WTC11 (cell line): ENCODE measurements at regions not wholly inside any gene's neighbourhood (a gene's known extent, or its start where the extent isn't known, plus 50 kb on each side); places are given as distances from the start of the nearest gene placed in this dataset.

Source experiments
- ATAC-seq: fragments of 200-7000 bp; cut with Tn5 transposase; 2 replicates; pipeline ENCODE4 v1.10.0; 2021; ENCODE audit warnings: mild to moderate bottlenecking, moderate library complexity
- CTCF ChIA-PET: fragments of 300-600 bp; sonication (Branson Sonifier 250); formaldehyde crosslinking; loops from one replicate; lab custom pipeline; 2021; ENCODE audit warnings: antibody characterized with exemption; lab: Charles Lee
- POLR2A ChIA-PET: fragments of 350-600 bp; sonication (Branson Sonifier 250); formaldehyde crosslinking; loops from one replicate; lab custom pipeline; 2021; ENCODE audit warnings: antibody characterized with exemption; lab: Charles Lee
- DNase-seq: peaks from one replicate; pipeline ENCODE4 v3.0.0; 2021; ENCODE audit warnings: low spot score
- H3K27ac Mint-ChIP-seq: 2 replicates; pipeline ENCODE4 v1.8.0; 2021; ENCODE audit warnings: mixed read lengths
- H3K27me3 Mint-ChIP-seq: 2 replicates; pipeline ENCODE4 v1.8.0; 2021; ENCODE audit warnings: low read depth, mild to moderate bottlenecking, moderate library complexity, mixed read lengths
- H3K36me3 Mint-ChIP-seq: 2 replicates; pipeline ENCODE4 v1.8.0; 2021; ENCODE audit warnings: mixed read lengths
- H3K4me1 Mint-ChIP-seq: 2 replicates; pipeline ENCODE4 v1.8.0; 2022; ENCODE audit warnings: mixed read lengths
- H3K4me3 Mint-ChIP-seq: 2 replicates; pipeline ENCODE4 v1.8.0; 2021; ENCODE audit warnings: mild to moderate bottlenecking, moderate library complexity, mixed read lengths
- H3K9me3 Mint-ChIP-seq: 2 replicates; pipeline ENCODE4 v1.8.0; 2021; ENCODE audit warnings: mixed read lengths
- EMX1 ChIP-seq: fragments of 250-450 bp; sonication (Bioruptor Pico); IDR thresholded peaks from 2 replicates; pipeline ENCODE4 v1.8.0; 2021; ENCODE audit warnings: mild to moderate bottlenecking
- ETV6 ChIP-seq: sonication (generic); formaldehyde crosslinking; IDR thresholded peaks from 2 replicates; pipeline ENCODE4 v1.8.1; 2022; ENCODE audit warnings: mild to moderate bottlenecking, missing genetic modification reagents
- GABPB1 ChIP-seq: sonication (generic); formaldehyde crosslinking; IDR thresholded peaks from 2 replicates; pipeline ENCODE4 v1.8.1; 2023; ENCODE audit warnings: mild to moderate bottlenecking, missing genetic modification reagents
- KAT7 ChIP-seq: sonication (generic); formaldehyde crosslinking; IDR thresholded peaks from 2 replicates; pipeline ENCODE4 v1.8.1; 2023; ENCODE audit warnings: missing genetic modification reagents, mild to moderate bottlenecking, borderline replicate concordance
- OVOL2 ChIP-seq: fragments of 250-450 bp; sonication (Bioruptor Pico); IDR thresholded peaks from 2 replicates; pipeline ENCODE4 v1.9.0; 2021; ENCODE audit warnings: mild to moderate bottlenecking, borderline replicate concordance
- SMAD3 ChIP-seq: sonication (generic); formaldehyde crosslinking; IDR thresholded peaks from 2 replicates; pipeline ENCODE4 v1.8.0; 2022; ENCODE audit warnings: missing genetic modification reagents, mild to moderate bottlenecking, borderline replicate concordance
- SP1 ChIP-seq: sonication (generic); formaldehyde crosslinking; conservative IDR thresholded peaks from 2 replicates; pipeline ENCODE4 v1.8.1; 2022; ENCODE audit warnings: missing genetic modification reagents
- ZNF396 ChIP-seq: fragments of 250-450 bp; sonication (Bioruptor Pico); IDR thresholded peaks from 2 replicates; pipeline ENCODE4 v1.8.0; 2021; ENCODE audit warnings: mild to moderate bottlenecking, moderate library complexity, borderline replicate concordance
- TF ChIP-seq, protein P1 (sequence below): fragments of 250-450 bp; sonication (Bioruptor Pico); IDR thresholded peaks from 2 replicates; pipeline ENCODE4 v1.9.0; 2021; ENCODE audit warnings: mild to moderate bottlenecking
- TF ChIP-seq, protein P2 (sequence below): fragments of 250-450 bp; sonication (Bioruptor Pico); conservative IDR thresholded peaks from 2 replicates; pipeline ENCODE4 v1.9.0; 2021; ENCODE audit warnings: mild to moderate bottlenecking
- TF ChIP-seq, protein P3 (sequence below): fragments of 250-450 bp; sonication (Bioruptor Pico); IDR thresholded peaks from 2 replicates; pipeline ENCODE4 v1.8.0; 2021; ENCODE audit warnings: mild to moderate bottlenecking
- TF ChIP-seq, protein P4 (sequence below): sonication (generic); formaldehyde crosslinking; IDR thresholded peaks from 2 replicates; pipeline ENCODE4 v1.8.0; 2022; ENCODE audit warnings: missing genetic modification reagents
- TF ChIP-seq, protein P5 (sequence below): sonication (generic); formaldehyde crosslinking; IDR thresholded peaks from 2 replicates; pipeline ENCODE4 v1.8.0; 2023; ENCODE audit warnings: missing genetic modification reagents, mild to moderate bottlenecking, borderline replicate concordance
- TF ChIP-seq, protein P6 (sequence below): sonication (generic); formaldehyde crosslinking; IDR thresholded peaks from 2 replicates; pipeline ENCODE4 v1.8.1; 2022; ENCODE audit warnings: low read depth, mild to moderate bottlenecking, moderate library complexity, missing genetic modification reagents, borderline replicate concordance
- TF ChIP-seq, protein P7 (sequence below): sonication (generic); formaldehyde crosslinking; IDR thresholded peaks from 2 replicates; pipeline ENCODE4 v1.8.0; 2022; ENCODE audit warnings: mild to moderate bottlenecking, missing genetic modification reagents

DNA sequence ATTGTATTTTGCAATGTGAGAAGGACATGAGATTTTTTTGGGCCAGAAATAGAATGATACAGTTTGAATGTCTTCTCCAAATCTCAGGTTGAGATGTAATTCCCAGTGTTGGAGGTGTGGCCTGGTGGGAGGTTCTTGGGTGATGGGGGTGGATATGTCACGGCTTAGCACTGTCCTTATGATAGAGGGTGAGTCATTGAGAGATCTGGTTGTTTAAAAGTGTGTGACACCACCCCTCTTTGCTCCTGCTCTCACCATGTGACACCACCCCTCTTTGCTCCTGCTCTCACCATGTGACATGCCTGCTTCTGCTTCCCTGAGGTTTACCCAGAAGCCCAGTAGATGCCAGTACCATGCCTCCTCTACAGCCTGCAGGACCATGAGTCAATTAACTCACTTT lies 1226.9 kb downstream of the PCDH7 start:
- ATAC-seq = no peak
- H3K27ac Mint-ChIP-seq = no peak overlapping the region
- no peak for TF ChIP-seq ZNF396
- TF ChIP-seq EMX1 (CRISPR knock-in tag) = no peak
- no peak for TF ChIP-seq SP1
- TF ChIP-seq, protein P1, sequence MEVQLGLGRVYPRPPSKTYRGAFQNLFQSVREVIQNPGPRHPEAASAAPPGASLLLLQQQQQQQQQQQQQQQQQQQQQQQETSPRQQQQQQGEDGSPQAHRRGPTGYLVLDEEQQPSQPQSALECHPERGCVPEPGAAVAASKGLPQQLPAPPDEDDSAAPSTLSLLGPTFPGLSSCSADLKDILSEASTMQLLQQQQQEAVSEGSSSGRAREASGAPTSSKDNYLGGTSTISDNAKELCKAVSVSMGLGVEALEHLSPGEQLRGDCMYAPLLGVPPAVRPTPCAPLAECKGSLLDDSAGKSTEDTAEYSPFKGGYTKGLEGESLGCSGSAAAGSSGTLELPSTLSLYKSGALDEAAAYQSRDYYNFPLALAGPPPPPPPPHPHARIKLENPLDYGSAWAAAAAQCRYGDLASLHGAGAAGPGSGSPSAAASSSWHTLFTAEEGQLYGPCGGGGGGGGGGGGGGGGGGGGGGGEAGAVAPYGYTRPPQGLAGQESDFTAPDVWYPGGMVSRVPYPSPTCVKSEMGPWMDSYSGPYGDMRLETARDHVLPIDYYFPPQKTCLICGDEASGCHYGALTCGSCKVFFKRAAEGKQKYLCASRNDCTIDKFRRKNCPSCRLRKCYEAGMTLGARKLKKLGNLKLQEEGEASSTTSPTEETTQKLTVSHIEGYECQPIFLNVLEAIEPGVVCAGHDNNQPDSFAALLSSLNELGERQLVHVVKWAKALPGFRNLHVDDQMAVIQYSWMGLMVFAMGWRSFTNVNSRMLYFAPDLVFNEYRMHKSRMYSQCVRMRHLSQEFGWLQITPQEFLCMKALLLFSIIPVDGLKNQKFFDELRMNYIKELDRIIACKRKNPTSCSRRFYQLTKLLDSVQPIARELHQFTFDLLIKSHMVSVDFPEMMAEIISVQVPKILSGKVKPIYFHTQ (CRISPR knock-in tag) = no peak
- no peak for TF ChIP-seq ETV6
- TF ChIP-seq OVOL2 = no peak
- no peak for TF ChIP-seq SMAD3 (CRISPR knock-in tag)
- TF ChIP-seq, protein P2, sequence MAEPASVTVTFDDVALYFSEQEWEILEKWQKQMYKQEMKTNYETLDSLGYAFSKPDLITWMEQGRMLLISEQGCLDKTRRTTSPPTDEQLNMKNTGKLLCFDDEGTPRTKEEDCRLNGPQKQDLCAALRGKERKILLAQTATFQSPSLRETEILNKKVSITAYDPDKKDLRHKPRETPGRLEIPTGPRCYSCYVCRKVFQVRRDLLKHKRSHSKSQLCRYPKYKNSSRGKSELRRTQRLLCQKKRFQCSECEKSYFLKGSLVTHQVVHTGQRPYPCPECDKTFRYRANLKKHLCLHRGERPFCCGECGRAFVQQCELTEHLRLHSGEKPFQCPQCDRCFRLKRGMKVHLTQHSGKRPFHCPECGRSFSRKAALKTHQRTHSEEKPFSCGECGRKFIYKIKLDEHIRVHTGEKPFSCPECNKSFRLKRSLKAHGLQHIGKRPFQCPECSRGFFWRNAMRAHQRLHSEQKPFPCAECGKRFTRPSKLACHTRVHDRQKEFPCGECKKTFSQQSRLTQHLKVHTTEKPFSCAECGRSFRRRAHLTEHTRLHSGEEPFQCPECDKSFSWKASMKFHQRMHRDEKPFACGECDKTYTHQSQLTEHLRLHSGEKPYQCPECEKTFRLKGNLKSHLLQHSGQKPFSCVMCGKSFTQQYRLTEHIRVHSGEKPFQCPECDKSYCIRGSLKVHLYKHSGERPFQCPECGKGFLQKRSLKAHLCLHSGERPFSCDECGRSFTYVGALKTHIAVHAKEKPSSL = no peak
- TF ChIP-seq, protein P3, sequence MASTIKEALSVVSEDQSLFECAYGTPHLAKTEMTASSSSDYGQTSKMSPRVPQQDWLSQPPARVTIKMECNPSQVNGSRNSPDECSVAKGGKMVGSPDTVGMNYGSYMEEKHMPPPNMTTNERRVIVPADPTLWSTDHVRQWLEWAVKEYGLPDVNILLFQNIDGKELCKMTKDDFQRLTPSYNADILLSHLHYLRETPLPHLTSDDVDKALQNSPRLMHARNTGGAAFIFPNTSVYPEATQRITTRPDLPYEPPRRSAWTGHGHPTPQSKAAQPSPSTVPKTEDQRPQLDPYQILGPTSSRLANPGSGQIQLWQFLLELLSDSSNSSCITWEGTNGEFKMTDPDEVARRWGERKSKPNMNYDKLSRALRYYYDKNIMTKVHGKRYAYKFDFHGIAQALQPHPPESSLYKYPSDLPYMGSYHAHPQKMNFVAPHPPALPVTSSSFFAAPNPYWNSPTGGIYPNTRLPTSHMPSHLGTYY (CRISPR knock-in tag) = no peak
- TF ChIP-seq KAT7 = no peak
- TF ChIP-seq, protein P4, sequence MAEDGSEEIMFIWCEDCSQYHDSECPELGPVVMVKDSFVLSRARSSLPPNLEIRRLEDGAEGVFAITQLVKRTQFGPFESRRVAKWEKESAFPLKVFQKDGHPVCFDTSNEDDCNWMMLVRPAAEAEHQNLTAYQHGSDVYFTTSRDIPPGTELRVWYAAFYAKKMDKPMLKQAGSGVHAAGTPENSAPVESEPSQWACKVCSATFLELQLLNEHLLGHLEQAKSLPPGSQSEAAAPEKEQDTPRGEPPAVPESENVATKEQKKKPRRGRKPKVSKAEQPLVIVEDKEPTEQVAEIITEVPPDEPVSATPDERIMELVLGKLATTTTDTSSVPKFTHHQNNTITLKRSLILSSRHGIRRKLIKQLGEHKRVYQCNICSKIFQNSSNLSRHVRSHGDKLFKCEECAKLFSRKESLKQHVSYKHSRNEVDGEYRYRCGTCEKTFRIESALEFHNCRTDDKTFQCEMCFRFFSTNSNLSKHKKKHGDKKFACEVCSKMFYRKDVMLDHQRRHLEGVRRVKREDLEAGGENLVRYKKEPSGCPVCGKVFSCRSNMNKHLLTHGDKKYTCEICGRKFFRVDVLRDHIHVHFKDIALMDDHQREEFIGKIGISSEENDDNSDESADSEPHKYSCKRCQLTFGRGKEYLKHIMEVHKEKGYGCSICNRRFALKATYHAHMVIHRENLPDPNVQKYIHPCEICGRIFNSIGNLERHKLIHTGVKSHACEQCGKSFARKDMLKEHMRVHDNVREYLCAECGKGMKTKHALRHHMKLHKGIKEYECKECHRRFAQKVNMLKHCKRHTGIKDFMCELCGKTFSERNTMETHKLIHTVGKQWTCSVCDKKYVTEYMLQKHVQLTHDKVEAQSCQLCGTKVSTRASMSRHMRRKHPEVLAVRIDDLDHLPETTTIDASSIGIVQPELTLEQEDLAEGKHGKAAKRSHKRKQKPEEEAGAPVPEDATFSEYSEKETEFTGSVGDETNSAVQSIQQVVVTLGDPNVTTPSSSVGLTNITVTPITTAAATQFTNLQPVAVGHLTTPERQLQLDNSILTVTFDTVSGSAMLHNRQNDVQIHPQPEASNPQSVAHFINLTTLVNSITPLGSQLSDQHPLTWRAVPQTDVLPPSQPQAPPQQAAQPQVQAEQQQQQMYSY (CRISPR knock-in tag) = no peak
- TF ChIP-seq, protein P5, sequence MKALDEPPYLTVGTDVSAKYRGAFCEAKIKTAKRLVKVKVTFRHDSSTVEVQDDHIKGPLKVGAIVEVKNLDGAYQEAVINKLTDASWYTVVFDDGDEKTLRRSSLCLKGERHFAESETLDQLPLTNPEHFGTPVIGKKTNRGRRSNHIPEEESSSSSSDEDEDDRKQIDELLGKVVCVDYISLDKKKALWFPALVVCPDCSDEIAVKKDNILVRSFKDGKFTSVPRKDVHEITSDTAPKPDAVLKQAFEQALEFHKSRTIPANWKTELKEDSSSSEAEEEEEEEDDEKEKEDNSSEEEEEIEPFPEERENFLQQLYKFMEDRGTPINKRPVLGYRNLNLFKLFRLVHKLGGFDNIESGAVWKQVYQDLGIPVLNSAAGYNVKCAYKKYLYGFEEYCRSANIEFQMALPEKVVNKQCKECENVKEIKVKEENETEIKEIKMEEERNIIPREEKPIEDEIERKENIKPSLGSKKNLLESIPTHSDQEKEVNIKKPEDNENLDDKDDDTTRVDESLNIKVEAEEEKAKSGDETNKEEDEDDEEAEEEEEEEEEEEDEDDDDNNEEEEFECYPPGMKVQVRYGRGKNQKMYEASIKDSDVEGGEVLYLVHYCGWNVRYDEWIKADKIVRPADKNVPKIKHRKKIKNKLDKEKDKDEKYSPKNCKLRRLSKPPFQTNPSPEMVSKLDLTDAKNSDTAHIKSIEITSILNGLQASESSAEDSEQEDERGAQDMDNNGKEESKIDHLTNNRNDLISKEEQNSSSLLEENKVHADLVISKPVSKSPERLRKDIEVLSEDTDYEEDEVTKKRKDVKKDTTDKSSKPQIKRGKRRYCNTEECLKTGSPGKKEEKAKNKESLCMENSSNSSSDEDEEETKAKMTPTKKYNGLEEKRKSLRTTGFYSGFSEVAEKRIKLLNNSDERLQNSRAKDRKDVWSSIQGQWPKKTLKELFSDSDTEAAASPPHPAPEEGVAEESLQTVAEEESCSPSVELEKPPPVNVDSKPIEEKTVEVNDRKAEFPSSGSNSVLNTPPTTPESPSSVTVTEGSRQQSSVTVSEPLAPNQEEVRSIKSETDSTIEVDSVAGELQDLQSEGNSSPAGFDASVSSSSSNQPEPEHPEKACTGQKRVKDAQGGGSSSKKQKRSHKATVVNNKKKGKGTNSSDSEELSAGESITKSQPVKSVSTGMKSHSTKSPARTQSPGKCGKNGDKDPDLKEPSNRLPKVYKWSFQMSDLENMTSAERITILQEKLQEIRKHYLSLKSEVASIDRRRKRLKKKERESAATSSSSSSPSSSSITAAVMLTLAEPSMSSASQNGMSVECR (CRISPR knock-in tag) = no peak
- TF ChIP-seq, protein P6, sequence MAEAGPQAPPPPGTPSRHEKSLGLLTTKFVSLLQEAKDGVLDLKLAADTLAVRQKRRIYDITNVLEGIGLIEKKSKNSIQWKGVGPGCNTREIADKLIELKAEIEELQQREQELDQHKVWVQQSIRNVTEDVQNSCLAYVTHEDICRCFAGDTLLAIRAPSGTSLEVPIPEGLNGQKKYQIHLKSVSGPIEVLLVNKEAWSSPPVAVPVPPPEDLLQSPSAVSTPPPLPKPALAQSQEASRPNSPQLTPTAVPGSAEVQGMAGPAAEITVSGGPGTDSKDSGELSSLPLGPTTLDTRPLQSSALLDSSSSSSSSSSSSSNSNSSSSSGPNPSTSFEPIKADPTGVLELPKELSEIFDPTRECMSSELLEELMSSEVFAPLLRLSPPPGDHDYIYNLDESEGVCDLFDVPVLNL (CRISPR knock-in tag) = no peak
- TF ChIP-seq GABPB1 (CRISPR knock-in tag) = no peak
- TF ChIP-seq, protein P7, sequence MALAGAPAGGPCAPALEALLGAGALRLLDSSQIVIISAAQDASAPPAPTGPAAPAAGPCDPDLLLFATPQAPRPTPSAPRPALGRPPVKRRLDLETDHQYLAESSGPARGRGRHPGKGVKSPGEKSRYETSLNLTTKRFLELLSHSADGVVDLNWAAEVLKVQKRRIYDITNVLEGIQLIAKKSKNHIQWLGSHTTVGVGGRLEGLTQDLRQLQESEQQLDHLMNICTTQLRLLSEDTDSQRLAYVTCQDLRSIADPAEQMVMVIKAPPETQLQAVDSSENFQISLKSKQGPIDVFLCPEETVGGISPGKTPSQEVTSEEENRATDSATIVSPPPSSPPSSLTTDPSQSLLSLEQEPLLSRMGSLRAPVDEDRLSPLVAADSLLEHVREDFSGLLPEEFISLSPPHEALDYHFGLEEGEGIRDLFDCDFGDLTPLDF (CRISPR knock-in tag) = no peak

More for the DNA sequence above, 1226.9 kb downstream of the PCDH7 start:
- Mint-ChIP-seq H3K4me1 (no peaks in the 10 kb centered on the region), H3K9me3 (no peaks in the 10 kb centered on the region), H3K4me3 (no peak overlapping the region), H3K36me3 (no peaks in the 10 kb centered on the region), H3K27me3 (no peaks in the 10 kb centered on the region)
- no peak for DNase-seq
- ChIA-PET CTCF (no interaction called here), POLR2A (no interaction called here)
